ENCODE measurements at regions not wholly inside any gene's neighbourhood (a gene's known extent, or its start where the extent isn't known, plus 50 kb on each side); places are given as distances from the start of the nearest gene placed in this dataset.
A peak's percentile ranks its signal among the peaks of the same experiment; 100 is the strongest.

DNA sequence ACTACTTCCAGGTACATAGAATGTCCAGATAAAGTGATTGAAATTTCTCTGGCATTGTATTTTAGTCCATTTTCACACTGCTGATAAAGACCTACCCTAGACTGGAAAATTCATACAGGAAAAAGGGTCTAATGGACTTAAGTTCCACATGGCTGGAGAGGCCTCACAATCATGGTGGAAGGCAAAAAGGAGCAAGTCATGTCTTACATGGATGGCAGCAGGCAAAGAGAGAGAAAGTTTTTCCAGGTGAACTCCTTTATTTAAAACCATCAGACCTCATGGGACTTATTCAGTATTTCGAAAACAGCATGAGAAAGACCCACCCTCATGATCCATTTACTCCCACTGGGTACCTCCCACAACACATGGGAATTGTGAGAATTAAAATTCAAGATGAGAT lies 1359.7 kb upstream of the RAG2 start:
- TF ChIP-seq, protein P1, sequence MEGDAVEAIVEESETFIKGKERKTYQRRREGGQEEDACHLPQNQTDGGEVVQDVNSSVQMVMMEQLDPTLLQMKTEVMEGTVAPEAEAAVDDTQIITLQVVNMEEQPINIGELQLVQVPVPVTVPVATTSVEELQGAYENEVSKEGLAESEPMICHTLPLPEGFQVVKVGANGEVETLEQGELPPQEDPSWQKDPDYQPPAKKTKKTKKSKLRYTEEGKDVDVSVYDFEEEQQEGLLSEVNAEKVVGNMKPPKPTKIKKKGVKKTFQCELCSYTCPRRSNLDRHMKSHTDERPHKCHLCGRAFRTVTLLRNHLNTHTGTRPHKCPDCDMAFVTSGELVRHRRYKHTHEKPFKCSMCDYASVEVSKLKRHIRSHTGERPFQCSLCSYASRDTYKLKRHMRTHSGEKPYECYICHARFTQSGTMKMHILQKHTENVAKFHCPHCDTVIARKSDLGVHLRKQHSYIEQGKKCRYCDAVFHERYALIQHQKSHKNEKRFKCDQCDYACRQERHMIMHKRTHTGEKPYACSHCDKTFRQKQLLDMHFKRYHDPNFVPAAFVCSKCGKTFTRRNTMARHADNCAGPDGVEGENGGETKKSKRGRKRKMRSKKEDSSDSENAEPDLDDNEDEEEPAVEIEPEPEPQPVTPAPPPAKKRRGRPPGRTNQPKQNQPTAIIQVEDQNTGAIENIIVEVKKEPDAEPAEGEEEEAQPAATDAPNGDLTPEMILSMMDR (IDR thresholded peaks at IDR 0.05; ENCODE audit: extremely low read depth, insufficient read depth, missing control alignments), result no peak

DNA sequence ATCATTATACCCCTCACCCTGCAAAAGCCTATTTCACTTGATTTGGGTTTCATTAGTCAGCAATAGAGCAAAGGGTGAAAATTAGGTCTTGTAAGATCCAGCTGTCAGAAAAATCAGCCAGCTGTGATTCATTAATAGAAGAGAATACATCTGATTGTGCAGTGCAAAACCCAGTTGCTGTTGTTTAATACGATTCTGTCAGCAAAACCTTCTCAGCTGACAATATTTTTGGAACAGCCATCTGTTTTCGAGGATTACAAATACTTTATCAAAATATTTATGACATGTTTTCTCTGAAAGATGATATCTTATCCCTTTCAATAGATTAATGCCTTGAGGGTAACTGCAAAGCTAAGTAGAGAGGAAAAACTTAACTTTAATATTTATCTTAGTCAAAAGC lies 1354.0 kb upstream of the RAG2 start:
- DNase-seq (ENCODE audit: low spot score), result no peak
- in situ Hi-C loops (cut with MboI; ENCODE audit: low pct_unique_long_range_greater_than_20kb, low sequenced_read_pairs, unreplicated experiment), result no loop called here
- TF ChIP-seq, protein P1 (IDR thresholded peaks at IDR 0.05; ENCODE audit: extremely low read depth, insufficient read depth, missing control alignments), result no peak

More for the DNA sequence above, 1359.7 kb upstream of the RAG2 start:
- DNase-seq (ENCODE audit: low spot score), result no peak
- in situ Hi-C loops (cut with MboI; ENCODE audit: low pct_unique_long_range_greater_than_20kb, low sequenced_read_pairs, unreplicated experiment), result no loop called here

DNA sequence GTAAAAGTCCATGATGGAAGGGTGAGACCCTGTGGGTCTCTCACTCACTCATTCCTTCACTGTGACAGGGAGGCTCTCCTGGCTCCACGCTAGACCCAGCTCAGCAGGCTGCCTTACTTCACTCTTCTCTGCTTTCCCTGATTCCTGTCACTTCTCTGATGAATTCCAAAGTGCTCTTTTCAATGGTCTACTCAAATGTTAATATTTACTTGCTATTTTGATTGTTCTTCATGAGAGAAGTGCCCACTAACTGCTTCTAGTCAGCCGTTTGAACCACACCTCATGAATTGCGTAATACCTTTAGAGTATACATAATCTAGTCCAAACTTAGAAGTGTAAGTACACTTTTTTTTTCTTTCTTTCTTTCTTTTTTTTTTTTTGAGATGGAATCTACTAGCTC lies 1350.2 kb upstream of the RAG2 start:
- TF ChIP-seq, protein P1 (IDR thresholded peaks at IDR 0.05; ENCODE audit: extremely low read depth, insufficient read depth, missing control alignments), result no peak
- in situ Hi-C loops (cut with MboI; ENCODE audit: low pct_unique_long_range_greater_than_20kb, low sequenced_read_pairs, unreplicated experiment), result no loop called here
- DNase-seq (ENCODE audit: low spot score), result no peak

DNA sequence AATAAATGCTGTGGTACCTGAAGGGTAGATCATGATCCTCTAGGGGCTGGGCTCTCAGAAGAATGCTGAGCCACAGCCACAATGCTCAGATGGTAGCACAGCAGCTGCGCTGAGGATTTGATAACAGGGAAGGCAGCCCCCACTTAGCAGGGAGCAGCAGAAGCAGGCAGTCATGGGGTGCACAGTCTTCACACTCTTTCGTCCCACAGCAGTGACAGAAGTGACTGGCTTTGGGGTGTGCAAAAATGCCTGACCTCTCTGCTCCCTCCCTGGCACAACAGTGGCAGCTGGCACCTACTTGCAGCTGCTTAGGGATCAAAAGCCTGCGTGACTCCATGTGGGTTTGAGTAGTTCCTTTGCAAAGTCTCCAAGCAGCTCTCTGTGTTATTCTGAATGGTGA lies 1349.8 kb upstream of the RAG2 start:
- no peak for DNase-seq (ENCODE audit: low spot score)
- TF ChIP-seq, protein P1 (IDR thresholded peaks at IDR 0.05; ENCODE audit: extremely low read depth, insufficient read depth, missing control alignments), result no peak
- in situ Hi-C loops (cut with MboI; ENCODE audit: low pct_unique_long_range_greater_than_20kb, low sequenced_read_pairs, unreplicated experiment), result no loop called here

DNA sequence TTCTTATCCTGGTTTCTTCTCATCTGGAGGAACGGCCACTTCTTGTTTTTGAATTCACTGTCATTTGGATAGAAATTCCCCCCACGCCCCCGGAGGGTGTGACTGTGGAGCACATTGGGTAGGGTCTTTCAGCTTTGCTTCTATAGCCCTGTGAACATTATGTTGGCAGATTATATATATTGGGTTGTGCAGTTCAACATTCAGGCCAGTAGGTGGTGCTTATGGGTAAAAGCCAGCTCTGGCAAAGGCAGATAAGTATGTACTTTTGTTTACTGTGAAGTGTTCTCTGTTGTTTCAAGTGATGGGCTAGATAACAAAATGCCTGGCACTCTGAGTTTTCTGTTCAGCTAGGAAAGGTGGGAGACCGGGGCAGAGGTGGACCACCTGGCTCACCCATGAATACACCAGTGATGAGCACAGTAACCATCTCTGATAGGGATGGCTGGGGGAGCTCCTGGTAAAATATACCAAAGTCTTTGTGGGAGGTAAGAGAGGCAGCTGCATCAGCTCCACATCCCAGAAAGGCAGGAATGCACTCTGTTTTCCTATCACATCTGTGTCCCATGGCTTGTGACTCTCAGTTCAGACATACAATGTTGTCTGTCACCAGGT lies 1348.2 kb upstream of the RAG2 start:
- TF ChIP-seq, protein P1 (IDR thresholded peaks at IDR 0.05; ENCODE audit: extremely low read depth, insufficient read depth, missing control alignments), result peak; percentile 64
- in situ Hi-C loops (cut with MboI; ENCODE audit: low pct_unique_long_range_greater_than_20kb, low sequenced_read_pairs, unreplicated experiment), result no loop called here
- peak; percentile 6 for DNase-seq (ENCODE audit: low spot score)

DNA sequence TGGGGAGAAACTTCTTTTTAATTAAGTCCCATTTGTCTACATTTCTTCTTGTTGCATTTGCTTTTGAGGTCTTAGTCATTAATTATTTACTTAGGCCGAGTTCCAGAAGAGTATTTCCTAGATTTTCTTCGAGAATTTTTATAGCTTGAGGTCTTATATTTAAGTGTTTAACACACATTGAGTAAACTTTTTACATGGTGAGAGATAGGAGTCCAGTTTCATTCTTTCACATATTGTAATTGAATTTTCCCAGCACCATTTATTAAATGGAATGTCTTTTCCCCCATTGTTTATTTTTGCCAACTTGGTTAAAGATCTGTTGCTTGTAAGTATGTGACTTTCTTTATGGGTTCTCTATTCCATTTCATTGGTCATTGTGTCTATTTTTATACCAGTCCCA lies 1344.0 kb upstream of the RAG2 start:
- in situ Hi-C loops (cut with MboI; ENCODE audit: low pct_unique_long_range_greater_than_20kb, low sequenced_read_pairs, unreplicated experiment), result no loop called here
- DNase-seq (ENCODE audit: low spot score), result no peak
- TF ChIP-seq, protein P1 (IDR thresholded peaks at IDR 0.05; ENCODE audit: extremely low read depth, insufficient read depth, missing control alignments), result no peak
